MM.1S (cell line): ENCODE measurements at regions not wholly inside any gene's neighbourhood (a gene's known extent, or its start where the extent isn't known, plus 50 kb on each side); places are given as distances from the start of the nearest gene placed in this dataset.

ENCODE experiments used
- CTCF ChIP-seq: fragments of 300-600 bp; sonication (generic); IDR thresholded peaks from 2 replicates; pipeline ENCODE4 v1.5.1; 2016; ENCODE audit warnings: antibody characterized with exemption, low read length, mixed read lengths
- EZH2 ChIP-seq: fragments of 300-600 bp; sonication (generic); optimal IDR thresholded peaks from 2 replicates; pipeline ENCODE3; 2017; ENCODE audit warnings: low read depth, mild to moderate bottlenecking, antibody characterized with exemption, low read length, mixed read lengths
- EZH2phosphoT487 ChIP-seq: fragments of 300-600 bp; sonication (generic); IDR thresholded peaks from 2 replicates; pipeline ENCODE4 v1.6.1; 2018; ENCODE audit warnings: antibody characterized with exemption, low read length

- TF ChIP-seq EZH2phosphoT487: no peak
- TF ChIP-seq CTCF: no peak
- no peak for TF ChIP-seq EZH2
These were observed 280.6 kb downstream of the BTBD3 start for GRCh38 chr20:12198281-12198680.
